ENCODE measurements at regions not wholly inside any gene's neighbourhood (a gene's known extent, or its start where the extent isn't known, plus 50 kb on each side); places are given as distances from the start of the nearest gene placed in this dataset.

GRCh38 chr1:17944646-17945045 is 163.0 kb upstream of the IGSF21 start:
- no peak for TF ChIP-seq ZFX (IDR thresholded peaks at IDR 0.05)
- TF ChIP-seq CTCF (conservative IDR thresholded peaks at IDR 0.05), result no peak
- no peak overlapping the region for H3K27ac ChIP-seq

GRCh38 chr1:17946434-17946833 is 161.2 kb upstream of the IGSF21 start:
- no peak overlapping the region for H3K27ac ChIP-seq
- no peak for TF ChIP-seq CTCF (conservative IDR thresholded peaks at IDR 0.05)
- TF ChIP-seq ZFX (IDR thresholded peaks at IDR 0.05), result no peak

- TF ChIP-seq CTCF (conservative IDR thresholded peaks at IDR 0.05) (no peak), ZFX (IDR thresholded peaks at IDR 0.05) (no peak)
- no peak overlapping the region for H3K27ac ChIP-seq
Observed at GRCh38 chr1:17948594-17948993, 159.0 kb upstream of the IGSF21 start.

- no peak overlapping the region for H3K27ac ChIP-seq
- TF ChIP-seq CTCF (conservative IDR thresholded peaks at IDR 0.05), result no peak
- TF ChIP-seq ZFX (IDR thresholded peaks at IDR 0.05), result no peak
Observed at GRCh38 chr1:17949511-17949910, 158.1 kb upstream of the IGSF21 start.

GRCh38 chr1:17950728-17951127 is 156.9 kb upstream of the IGSF21 start:
- TF ChIP-seq ZFX (IDR thresholded peaks at IDR 0.05), result no peak
- no peak for TF ChIP-seq CTCF (conservative IDR thresholded peaks at IDR 0.05)
- no peak overlapping the region for H3K27ac ChIP-seq

GRCh38 chr1:17952506-17952905 is 155.1 kb upstream of the IGSF21 start:
- no peak overlapping the region for H3K27ac ChIP-seq
- TF ChIP-seq CTCF (conservative IDR thresholded peaks at IDR 0.05) (no peak), ZFX (IDR thresholded peaks at IDR 0.05) (no peak)

- H3K27ac ChIP-seq, result no peak overlapping the region
- TF ChIP-seq ZFX (IDR thresholded peaks at IDR 0.05), result no peak
- TF ChIP-seq CTCF (conservative IDR thresholded peaks at IDR 0.05), result no peak
Observed at GRCh38 chr1:17953921-17954320, 153.7 kb upstream of the IGSF21 start.
